ENCODE measurements at regions not wholly inside any gene's neighbourhood (a gene's known extent, or its start where the extent isn't known, plus 50 kb on each side); places are given as distances from the start of the nearest gene placed in this dataset.
"Not testable (repeated sequence)": the region's sequence is repeated elsewhere in the genome, so short reads cannot be mapped to it uniquely, and the experiment has no call there.

DNA sequence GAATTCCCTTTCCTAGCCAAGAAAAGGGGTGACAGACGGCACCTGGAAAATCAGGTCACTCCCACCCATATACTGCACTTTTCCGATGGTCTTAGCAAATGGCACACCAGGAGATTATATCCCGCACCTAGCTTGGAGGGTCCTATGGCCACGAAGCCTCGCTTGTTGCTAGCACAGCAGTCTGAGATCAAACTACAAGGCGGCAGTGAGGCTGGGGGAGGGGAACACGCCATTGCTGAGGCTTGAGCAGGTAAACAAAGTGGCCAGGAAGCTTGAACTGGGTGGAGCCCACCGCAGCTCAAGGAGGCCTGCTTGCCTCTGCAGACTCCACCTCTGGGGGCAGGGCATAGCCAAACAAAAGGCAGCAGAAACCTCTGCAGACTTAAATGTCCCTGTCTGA is 190.8 kb downstream of the NFKBIZ start:
- TF ChIP-seq POLR2AphosphoS5, CTCF, POLR2A (IDR thresholded peaks at IDR 0.05): not testable (repeated sequence)
